Stimulated activated CD4-positive, alpha-beta T cell treated with anti-CD3 and anti-CD28 coated beads, Interleukin-15, amount 100 ng/mL, for 48 hours (primary cell): ENCODE measurements at regions not wholly inside any gene's neighbourhood (a gene's known extent, or its start where the extent isn't known, plus 50 kb on each side); places are given as distances from the start of the nearest gene placed in this dataset.
"Not testable (repeated sequence)": the region's sequence is repeated elsewhere in the genome, so short reads cannot be mapped to it uniquely, and the experiment has no call there.

Experiments used
- DNase-seq, 2 donors: peaks; one replicate each; pipeline ENCODE4 v3.0.0-alpha.2; 2020; ENCODE audit warnings: low read depth in 2 of 2

DNA sequence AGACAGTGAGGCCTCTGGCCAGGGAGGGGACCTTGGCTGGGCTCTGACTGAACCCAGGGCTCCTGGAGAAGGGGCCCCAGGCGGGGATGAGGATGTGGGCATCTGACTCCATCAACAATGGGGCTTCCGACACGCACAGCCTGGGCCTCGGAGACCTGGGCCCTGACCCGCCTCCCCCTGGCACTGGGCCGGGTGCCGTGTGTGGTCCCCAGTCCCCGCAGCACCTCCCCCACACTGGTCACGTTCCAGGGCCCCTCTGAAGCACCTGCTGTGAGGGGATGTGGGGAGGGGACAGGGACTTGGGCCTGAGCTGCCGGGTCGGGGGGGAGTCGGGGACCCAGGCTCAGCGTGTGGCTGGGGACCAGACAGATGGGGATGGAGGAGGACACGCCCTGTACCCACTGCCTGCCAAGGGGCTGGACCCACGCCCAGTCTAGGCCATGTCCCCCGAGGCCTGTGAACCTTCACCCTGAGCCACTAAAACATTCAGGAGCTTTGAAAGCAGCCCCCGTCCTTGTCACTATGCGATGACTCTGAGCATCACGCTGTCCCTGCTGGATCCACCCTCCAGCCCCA lies 165.8 kb downstream of the TMEM121 start:
- DNase-seq, result not testable (repeated sequence)

DNA sequence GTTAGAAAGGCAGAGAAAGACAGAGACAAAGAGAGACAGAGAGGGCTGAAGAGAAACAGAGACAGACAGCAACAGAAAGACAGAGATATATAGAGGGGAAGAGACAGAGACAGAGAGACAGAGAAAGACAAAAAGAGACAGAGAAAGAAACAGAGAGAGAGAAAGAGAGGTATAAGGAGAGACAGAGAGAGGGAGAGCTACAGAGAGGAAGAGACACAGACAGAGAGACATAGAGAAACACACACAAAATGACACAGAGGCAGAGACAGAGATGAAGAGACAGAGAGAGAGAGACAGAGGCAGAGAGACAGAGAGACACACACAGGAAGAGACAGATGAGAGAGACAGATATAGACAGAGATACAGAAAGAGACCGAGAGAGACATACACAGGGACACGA lies 168.6 kb downstream of the TMEM121 start:
- no peak for DNase-seq

DNA sequence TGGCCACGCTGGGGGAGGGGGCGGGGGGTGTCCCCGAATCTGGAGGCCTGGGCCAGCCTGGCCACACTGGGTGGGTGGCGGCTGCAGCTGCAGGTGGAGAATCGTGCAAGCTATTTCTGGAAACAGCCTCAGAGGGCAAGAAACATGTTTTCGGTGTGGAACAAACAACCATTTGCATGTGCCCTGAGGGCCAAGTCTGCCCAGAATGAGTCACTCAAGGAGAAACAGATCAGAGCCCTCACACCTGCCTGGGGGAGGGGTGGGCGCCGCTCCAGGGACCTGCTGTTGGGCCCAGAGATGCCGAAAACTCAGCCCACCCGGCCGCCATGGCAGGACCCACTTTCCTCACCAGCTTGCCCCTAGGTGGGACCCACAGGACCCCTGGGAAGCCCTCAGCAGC lies 170.0 kb downstream of the TMEM121 start:
- DNase-seq, result not testable (repeated sequence)

DNA sequence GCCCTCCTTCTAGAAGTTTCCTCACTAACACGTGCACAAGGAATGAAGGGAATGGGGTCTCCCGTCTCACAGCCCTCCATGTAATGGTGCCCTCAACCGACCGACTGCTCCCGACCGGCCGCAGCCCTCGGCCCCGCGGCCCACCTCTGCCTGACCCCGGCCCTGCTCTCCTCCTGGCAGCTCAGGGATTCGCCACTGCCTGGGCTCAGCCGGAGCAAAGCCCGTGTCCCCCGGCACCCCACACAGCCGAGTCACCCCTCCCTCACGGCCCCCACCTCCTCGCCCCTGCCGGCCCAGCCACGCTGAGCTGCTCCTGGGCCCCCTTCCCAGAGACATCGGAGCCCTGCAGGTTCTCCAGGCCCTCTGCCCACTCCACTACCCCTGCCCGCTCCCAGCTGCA lies 171.0 kb downstream of the TMEM121 start:
- not testable (repeated sequence) for DNase-seq

DNA sequence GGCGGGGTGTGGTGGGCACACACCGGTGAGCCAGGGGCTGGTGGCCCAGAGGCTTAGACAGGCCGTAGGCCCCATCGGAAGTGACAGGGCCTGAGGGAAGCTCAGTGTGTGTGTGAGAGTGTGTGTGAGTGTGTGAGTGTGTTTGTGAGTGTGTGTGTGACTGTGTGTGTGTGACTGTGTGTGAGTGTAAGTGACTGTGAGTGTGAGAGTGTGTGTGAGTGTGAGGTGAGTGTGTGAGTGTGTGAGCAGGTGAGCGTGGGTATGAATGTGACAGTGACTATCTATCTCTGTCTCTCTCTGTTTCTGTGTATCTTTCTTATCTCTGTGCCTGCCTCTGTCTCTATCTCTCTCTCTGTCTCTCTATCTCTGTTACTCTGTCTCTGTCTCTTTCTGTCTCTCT lies 171.6 kb downstream of the TMEM121 start:
- not testable (repeated sequence) for DNase-seq

DNA sequence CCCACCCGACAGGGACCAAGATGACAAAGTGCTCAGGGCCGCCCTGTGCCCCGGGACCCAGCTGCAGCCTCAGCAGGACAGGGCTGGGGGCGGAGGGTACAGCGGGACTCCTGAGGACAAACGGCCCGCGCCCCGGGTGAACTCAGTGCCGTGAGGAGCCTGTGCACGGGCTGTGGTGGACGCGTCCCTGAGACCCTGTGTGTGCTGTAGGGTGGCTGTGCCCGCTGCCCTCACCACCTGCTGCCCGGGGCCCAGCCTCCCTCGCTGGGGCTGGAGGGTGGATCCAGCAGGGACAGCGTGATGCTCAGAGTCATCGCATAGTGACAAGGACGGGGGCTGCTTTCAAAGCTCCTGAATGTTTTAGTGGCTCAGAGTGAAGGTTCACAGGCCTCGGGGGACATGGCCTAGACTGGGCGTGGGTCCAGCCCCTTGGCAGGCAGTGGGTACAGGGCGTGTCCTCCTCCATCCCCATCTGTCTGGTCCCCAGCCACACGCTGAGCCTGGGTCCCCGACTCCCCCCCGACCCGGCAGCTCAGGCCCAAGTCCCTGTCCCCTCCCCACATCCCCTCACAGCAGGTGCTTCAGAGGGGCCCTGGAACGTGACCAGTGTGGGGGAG lies 172.7 kb downstream of the TMEM121 start:
- not testable (repeated sequence) for DNase-seq

DNA sequence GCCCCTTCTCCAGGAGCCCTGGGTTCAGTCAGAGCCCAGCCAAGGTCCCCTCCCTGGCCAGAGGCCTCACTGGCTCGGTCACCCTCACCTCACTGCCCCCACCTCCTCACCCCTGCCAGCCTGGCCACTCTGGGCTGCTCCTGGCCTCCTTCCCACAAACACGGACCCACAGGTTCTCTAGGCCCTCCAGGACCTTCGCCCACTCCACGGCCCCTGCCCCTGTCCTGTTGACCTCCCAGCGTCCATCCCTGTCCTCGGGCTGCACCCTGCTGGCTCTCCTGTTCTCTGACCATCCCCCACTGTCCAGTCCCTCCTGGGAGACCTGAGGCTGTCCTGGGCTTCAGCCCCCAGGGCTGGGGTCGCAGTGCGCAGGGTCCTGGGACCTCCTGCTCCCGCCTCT lies 173.3 kb downstream of the TMEM121 start:
- not testable (repeated sequence) for DNase-seq

DNA sequence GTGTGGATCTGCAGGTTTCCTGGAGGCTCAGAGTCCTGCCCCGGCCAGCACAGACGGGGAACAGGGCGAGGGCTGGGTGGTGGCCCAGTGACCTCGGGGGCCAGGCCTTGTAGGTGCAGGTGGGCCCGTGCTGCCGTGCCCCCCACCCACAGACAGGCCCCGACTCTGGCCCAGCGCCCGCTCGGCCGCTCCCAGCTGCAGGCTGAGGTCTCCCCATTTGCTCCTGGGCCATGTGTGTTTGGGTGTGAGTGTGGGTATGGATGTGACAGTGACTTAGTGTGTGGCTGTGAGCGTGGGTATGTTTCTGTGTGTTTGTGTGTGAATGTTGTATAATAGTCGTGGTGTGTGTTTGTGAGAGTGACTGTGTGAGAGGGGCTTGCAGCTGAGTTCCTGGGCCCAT lies 173.8 kb downstream of the TMEM121 start:
- DNase-seq, result not testable (repeated sequence)

DNA sequence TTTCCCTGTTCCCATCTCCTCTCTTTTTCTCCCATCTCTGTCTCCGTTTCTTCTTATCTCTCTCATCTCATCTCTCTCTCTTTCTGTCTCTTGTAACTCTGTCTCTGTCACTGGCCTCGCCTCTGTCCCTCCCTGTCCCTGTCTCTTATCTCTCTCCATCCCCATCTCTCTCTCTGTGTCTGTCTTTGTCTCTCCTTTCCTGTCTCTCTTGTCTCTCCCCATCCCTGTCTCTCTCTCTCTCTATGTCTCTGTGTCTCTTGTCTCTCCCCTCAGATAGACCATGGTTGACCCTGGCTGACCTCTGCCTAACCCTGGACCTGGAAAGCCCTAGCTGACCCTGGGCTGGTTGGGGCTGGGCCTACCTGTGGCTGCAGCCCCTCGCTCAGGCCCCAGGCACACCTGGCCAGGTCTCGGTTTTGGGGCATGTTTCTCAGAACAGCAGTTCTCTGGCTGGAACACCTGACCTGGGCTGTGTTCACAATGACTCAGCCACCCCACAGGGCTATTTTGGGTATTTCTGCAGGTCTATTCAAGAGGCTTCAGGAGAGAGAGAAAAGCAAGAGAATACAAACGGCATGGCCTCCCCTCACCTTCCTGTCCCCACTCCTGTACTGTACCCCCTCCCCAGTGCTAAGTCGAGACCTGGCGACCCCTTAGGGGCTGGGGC lies 174.4 kb downstream of the TMEM121 start:
- DNase-seq, result no peak

DNA sequence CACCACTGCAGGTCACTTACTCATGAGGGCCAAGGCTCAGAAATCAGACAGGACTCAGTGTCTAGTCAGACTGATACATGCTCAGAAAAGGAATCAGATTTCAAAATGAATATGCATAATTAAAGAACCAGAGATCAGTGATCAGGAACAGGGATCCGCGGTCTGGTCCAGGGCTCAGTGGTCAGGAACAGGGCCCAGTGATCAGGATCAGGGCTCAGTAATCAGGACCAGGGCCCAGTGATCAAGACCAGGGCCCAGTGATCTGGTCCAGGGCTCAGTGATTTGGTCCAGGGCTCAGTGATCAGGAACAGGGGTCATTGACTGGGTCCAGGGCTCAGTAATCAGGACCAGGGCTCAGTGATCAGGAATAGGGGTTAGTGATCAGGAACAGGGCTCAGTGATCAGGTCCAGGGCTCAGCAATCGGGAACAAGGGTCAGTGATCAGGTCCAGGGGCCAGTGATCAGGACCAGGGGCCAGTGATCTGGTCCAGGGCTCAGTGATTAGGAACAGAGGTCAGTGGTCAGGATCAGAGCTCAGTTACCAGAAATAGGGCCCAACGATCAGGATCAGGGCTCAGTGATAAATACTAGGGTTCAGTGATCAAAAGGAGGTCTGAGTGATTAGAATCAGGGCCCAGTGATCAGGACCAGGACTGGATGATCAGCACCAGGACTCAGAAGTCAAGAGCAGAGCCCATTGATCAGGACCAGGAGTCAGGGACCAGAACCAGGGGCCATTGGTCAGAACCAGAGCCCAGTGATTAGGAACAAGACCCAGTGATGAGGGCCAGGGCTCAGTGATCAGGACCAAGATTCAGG lies 175.3 kb downstream of the TMEM121 start:
- DNase-seq, result no peak

DNA sequence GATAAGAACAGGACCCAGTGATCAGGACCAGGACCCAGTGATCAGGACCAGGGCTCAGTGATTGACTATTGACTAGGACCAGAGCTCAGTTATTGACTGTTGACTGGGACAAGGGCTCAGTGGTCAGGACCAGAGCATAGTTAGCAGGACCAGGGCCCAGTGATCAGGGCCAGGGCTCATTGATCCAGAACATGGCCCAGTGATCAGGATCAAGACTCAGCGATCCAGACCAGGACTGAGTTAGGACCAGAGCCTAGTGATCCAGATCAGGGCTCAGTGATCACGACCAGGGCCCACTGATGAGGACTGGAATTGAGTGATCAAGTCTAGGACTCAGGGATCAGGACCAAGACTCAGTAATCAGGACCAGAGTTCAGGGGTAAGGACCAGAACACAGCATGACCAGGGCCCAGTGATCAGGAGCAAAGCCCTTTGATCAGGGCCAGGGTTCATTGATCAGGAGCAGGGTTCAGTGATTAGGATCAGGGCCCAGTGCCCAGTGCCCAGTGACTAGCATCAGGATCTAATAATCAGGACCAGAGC lies 176.0 kb downstream of the TMEM121 start:
- DNase-seq, result no peak

DNA sequence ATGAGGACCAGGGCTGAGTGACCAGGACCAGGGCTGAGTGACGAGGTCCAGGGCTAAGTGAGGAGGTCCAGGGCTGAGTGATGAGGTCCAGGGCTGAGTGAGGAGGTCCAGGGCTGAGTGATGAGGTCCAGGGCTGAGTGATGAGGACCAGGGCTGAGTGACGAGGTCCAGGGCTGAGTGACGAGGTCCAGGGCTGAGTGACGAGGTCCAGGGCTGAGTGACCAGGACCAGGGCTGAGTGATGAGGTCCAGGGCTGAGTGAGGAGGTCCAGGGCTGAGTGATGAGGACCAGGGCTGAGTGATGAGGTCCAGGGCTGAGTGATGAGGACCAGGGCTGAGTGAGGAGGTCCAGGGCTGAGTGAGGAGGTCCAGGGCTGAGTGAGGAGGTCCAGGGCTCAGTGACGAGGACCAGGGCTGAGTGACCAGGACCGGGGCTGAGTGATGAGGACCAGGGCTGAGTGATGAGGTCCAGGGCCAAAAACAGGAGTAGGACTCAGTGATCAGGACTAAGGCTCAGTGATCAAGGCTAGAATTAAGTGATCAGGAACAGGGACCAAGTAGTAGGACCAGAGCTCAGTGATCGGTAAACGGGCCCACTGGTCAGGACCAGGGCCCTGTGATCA lies 176.8 kb downstream of the TMEM121 start:
- DNase-seq, result not testable (repeated sequence)

DNA sequence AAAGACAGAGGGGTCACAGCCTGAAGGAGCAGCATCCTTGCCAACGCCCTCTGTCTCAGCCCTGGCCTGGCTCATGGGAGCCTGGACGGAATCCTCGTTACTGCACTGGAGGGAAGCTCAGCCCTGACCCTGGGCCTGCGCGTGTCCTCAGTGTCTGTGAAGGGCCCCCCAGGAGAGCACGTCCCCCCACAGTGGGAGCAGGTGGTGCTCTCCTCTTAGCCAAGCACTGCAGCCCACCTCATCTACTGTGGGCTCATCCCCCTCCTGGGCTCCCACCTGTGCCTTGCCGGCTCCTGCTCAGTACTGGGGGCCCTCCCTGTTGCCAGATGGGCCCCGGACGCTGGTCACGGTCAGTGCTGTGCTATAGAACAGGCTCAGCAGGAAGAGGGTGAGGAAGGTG lies 177.7 kb downstream of the TMEM121 start:
- DNase-seq, result not testable (repeated sequence)

DNA sequence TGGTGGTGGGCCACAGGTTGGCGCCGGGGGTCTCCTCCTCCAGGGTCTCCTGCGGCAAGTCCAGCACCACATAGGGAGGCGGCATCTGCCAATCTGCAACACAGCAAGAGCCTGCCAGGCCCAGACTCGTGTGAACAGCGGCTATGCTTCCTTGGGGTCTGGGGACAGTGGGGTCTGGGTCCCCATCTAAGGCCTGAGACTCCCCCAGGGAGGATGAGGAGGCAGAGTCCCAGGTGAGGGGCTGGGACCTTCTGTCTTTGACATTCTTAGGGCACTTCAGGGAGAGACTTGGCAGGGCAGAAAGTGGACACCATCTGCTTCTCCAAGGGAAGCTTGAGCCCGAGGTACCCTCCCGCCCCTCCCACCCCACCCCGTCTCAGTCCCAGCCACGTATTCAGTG lies 178.1 kb downstream of the TMEM121 start:
- DNase-seq, result not testable (repeated sequence)

DNA sequence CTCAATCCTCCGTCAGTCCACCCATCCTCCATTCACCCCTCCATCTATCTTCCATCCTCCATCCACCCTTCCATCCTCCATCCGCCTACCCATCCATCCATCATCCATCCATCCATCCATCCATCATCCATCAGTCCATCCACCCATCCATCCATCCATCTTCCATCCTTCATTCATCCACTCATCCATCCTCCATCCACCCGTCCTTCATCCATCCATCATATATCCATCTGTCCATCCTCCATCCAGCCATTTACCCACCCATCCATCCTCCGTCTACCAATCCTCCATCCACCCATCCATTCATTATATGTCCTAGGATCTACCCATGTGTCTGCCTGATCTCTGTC lies 179.1 kb downstream of the TMEM121 start:
- not testable (repeated sequence) for DNase-seq

DNA sequence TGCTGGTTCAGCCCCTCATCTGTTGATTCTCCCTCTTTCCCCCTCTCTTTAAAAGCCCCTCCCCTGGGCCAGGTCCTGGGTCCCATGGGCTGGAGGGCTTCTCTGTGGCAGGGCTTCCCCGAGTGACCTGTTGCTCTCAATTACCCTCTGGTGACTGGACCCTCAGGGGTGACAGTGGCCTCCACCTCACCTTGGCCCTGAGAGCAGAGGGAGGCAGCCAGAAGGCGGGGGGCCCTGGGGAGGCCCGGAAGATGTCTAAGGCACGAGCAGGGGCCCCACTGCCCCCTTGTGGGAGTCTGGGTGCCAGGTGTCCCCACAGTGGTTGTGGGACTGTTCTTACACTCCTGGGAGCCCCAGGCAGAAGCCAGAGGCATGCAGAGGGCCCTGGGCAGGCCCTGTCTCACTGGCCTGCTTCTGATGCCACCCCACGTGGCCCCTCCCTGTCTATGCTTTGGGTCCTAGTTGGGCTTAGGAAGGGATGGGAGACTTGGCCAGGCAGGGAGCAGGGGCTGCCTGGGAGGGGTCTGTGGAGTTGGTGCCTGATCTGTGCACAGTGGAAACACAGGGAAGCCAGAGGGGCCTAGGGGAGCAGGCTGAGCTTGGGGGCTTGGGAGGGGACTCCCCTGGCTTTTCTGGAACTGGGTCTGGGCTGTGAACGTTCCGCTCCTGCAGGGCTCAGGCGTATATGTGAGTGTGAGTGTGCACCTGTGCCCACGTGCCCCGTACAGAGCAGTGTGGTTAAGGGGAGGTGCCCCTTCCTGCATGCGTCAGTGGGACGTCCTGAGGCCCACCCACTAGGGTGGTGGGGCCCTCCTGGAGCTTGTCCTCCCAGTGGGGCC lies 179.7 kb downstream of the TMEM121 start:
- not testable (repeated sequence) for DNase-seq

DNA sequence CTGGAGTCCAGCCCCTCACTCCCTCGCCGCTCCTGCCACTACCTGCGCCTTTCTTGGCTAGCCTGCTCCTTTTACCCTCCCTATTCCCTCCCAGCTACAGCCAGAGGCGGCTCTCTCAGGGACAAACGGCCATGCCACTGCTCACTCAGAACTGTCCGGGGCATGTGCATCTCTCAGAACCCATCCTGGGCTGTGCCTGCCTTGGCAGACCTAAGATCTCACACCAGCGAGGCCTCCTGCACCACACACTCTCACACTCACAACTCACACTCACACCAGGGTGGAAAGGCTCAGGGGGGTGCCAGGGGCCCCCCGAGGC lies 180.3 kb downstream of the TMEM121 start:
- not testable (repeated sequence) for DNase-seq

DNA sequence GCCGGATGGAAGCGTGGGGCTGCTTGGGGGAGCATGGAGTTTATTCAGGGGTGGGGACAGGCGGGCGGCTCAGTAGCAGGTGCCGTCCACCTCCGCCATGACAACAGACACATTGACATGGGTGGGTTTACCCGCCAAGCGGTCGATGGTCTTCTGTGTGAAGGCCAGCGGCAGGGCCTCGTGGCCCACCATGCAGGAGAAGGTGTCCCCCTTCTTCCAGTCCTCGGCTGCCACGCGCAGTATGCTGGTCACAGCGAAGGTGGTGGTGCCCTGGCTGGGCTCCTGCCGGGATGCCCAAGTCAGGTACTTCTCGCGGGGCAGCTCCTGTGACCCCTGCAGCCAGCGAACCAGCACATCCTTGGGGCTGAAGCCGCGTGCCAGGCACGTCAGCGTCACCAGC lies 180.7 kb downstream of the TMEM121 start:
- not testable (repeated sequence) for DNase-seq

DNA sequence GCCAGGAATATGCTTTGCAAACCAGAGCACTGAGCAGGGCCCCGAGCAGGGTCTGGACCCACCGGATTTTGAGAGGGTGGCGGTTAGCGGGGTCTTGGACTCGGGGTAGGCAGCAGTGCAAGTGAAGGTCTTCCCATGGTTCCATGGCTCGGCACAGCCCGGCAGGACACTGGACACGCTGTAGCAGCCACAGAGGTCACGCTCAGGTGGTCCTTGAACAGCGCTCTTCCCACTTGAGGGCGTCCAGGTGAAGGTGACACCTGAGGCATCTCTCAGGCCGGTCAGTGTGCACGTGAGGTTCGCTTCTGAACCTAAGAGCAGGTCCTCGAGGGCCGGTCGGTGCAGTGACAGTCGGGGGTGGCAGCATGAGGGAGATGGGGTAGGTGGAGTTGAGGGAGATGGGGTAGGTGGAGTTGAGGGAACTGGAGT lies 181.4 kb downstream of the TMEM121 start:
- not testable (repeated sequence) for DNase-seq

DNA sequence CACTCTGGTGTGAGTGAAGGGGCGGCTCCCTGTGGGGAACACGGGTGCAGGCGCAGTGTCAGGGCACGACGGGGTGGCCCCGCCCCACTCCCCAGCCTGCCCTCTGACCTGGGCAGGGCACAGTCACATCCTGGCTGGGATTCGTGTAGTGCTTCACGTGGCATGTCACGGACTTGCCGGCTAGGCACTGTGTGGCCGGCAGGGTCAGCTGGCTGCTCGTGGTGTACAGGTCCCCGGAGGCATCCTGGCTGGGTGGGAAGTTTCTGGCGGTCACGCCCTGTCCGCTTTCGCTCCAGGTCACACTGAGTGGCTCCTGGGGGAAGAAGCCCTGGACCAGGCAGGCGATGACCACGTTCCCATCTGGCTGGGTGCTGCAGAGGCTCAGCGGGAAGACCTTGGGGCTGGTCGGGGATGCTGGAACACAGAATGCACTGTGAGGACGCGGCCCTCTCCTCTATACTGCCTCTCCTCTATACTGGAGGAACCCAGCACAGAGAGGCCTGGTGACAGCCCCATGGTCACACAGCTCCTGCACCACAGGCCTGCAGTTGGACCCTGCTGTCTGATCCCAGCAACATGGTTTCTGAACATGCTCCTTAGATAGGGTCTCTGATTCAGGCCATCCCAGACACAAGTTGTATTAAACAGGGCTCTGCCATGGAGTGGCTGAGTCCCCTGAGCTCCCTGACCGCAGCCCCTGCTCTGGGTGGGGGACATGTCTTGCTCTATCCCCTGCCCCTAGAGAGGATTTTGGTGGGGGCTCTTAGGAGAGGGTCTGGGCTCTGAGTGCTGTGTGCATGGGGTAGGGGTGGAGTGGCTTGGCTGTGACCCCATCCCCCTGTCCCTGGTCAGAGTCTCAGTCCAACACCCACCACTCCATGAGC lies 182.1 kb downstream of the TMEM121 start:
- DNase-seq, result not testable (repeated sequence)
